Sciatic nerve (tissue), 2 donors: ENCODE measurements at regions not wholly inside any gene's neighbourhood (a gene's known extent, or its start where the extent isn't known, plus 50 kb on each side); places are given as distances from the start of the nearest gene placed in this dataset.
"Not testable (repeated sequence)": the region's sequence is repeated elsewhere in the genome, so short reads cannot be mapped to it uniquely, and the experiment has no call there.

Source experiments
- ATAC-seq: fragments of 200-7000 bp; cut with Tn5 transposase; one replicate; pipeline ENCODE4 v1.9.1; 2020; ENCODE audit warnings: mild to moderate bottlenecking, moderate library complexity
- DNase-seq: peaks from one replicate; pipeline ENCODE4 v3.0.0-alpha.2; 2020; ENCODE audit warnings: low spot score
- intact Hi-C: fragments of 100-400 bp; cut with DNase I; formaldehyde crosslinking; loops from one replicate; pipeline ENCODE4 v1.14.2; 2022
- donor health status: DM: no; HTN: no; CAD: no.
- donor health status: DM: no; HTN: no; CAD: no.

DNA sequence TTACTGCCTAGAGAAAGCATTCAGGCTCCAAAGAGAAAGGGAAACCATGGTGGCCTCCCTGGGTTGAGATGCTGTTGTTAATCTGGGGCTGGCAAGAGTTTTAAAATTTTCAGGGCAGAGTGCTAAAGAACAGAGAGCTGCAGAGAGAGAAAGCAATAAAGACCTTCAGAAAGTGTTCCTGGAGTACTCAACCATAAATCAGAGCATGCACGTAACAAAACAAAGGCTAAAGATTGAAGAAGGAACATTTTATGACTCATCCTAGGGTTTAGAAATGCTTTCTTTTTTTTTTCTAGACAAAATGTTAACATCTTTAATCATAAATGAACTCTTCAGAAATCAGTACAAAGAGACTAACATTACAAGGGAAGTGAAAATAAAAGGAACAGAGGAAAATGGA is 562.3 kb upstream of the NDST4 start:
- no peak for DNase-seq
- ATAC-seq, result no peak
- intact Hi-C loops, result no loop called here

DNA sequence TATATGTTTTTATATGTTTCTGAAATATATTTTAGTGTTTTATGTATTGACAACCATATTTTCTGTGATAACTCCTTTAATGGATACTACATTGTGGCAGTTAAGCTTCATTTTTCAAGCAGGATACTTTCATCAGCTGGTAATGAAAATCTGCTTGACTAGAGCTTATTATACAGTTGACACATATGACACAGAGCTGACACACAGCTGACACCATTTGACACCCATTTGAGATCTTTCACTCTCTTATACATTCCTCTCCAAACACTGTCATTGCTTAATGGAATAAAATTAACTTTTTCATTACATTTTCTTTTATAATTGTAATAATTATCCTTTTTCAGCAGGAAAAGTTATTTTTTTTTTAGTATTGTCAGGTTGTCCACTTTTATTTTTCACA is 561.1 kb upstream of the NDST4 start:
- no peak for DNase-seq
- ATAC-seq, result no peak
- intact Hi-C loops, result no loop called here

DNA sequence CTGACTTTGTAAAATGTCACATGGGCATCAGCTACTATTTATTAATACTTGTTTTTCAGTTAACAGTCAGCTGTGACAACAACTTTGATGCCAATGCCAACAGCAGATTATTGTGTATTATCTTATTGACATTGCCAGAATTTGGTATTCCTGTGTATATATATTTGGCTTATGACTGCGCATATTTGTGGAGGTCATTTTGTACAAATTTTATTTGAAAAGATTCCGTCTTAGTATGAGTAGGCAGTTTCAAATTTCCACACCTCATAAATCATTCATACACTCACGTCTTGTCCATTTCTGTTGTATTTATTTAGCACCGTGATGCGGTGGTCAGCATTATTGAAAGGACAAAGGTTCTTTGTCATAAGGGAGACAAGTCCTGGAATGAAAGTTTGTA is 558.2 kb upstream of the NDST4 start:
- ATAC-seq, result no peak
- no peak for DNase-seq
- intact Hi-C loops, result no loop called here

DNA sequence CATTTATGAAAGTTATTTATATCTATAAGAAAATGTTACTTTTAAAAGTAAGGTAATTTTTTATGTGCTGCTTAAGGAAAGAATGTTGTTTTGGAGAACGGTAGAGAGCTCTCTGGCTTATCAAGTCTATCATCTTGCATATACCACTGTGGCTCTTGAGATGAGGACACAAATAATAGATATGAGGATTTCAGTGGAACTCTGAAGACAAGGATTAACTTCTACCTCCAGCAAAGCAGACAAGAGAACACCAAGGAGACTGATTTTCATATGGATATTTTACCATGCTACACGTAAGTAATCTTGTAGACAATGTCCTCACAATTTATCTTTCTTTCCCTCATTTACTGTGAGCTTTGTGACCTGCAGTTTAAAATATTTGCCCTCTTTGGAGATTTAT is 557.5 kb upstream of the NDST4 start:
- ATAC-seq (no peak), DNase-seq (no peak)
- intact Hi-C loops, result no loop called here

DNA sequence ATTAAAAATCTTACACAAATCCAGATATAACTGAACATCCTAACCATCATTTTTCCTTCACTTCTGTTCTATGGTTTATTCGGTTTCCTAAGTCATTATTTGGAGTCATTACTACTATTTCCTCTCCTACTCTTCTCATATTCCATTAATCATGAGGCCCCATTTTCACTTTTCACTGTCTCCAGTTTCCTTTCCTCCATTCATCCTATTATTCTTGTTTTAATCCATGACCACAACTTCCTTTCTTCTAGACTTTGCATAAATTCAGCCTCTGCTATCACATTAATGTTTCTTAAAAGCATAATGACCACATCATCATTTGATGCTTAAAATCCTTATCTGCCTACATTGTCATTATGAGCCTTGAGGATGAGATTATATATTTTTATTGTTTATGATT is 555.0 kb upstream of the NDST4 start:
- intact Hi-C loops, result no loop called here
- ATAC-seq, result no peak
- no peak for DNase-seq

DNA sequence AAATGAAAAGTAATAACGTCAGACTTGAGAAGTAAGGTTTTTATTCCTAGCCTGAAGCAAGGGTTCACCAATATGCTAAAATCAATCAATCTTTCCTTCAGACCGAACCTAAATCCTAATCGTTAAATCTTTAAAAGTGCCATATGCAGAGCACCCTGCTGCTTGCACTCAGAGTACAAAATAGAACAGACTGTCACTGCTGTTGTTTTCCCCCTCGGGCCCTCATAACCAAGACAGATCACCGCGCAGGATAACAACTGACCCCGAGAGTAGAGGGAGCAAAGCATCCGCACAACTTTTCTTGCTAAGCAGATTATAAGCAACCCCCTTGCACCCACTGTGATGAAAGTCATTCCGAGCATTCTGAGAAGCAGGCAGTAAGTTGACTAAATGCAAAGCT is 550.9 kb upstream of the NDST4 start:
- no peak for DNase-seq
- no peak for ATAC-seq
- intact Hi-C loops, result loop anchor here (5.0 kb wide), 1 partner anchor 1357 kb away; no protein-coding TSS in a partner anchor

DNA sequence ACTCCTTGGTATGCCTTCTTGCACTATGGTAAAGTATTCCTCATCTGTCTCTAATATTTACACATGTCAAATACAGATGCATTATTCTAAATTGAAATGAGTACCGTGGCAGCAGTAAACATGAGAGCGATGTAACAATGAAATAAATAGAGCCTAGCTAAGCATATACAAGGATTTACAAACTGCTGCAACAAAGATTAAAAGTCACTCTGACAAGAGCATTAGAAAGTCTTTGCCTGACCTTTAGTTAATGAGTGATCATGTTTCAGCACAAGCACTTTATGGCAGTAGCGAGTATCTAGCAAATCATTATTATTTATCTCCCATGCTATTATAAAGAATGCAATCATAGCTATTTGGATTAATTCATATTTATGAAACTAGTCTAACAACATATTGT is 547.0 kb upstream of the NDST4 start:
- DNase-seq, result no peak
- intact Hi-C loops, result loop anchor here (5.0 kb wide), 1 partner anchor 1353 kb away; no protein-coding TSS in a partner anchor
- ATAC-seq, result no peak

DNA sequence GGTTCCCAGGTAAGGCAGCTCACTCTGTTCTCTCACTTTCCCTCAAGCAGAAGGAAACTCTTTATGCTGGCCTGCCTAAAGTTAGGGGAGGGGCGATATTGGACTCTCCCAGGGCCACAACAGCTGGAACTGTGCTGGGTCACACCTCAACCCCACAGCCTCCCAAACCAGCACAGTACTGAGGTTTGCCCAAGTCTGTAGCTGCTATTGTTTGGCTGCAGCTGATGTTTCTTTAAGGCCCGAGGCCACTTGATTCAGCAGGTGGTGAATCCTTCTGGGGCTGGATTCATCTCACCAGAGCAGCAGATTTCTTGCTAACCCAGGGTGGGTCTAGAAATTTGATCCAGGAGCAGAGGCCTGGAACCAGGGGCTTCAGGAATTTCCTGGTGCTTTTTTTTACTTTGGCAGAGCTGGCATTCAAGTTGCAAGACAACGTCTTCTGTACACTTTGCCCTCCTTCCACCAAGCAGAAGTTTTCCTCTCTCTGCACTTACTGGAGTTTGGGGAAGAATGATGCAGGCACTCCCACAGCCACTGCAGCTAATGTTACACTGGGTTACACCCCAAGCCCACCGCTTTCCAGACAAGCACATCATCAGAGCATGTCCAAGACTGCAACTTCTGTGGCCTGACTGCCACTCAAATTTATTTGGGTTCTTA is 544.7 kb upstream of the NDST4 start:
- intact Hi-C loops, result no loop called here
- ATAC-seq (no peak), DNase-seq (no peak)

DNA sequence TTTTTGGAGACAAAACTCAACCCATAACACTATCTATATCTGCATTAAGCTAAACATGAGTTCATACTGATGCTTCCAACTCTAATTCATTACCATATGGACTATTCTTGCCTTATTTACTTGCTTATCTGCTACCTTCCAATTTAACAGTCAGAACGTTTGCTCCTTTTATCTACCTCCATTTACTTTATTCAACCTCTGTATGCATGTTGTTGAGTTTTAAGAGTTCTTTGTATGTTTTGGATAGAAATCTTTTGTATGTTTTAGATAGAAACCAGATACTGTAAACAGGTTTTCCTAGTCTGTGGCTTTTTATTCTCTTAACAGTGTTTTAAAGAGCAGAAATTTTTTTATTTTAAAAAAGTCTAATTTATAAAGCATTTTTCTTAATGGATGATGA is 542.2 kb upstream of the NDST4 start:
- ATAC-seq, result no peak
- no peak for DNase-seq
- intact Hi-C loops, result no loop called here

DNA sequence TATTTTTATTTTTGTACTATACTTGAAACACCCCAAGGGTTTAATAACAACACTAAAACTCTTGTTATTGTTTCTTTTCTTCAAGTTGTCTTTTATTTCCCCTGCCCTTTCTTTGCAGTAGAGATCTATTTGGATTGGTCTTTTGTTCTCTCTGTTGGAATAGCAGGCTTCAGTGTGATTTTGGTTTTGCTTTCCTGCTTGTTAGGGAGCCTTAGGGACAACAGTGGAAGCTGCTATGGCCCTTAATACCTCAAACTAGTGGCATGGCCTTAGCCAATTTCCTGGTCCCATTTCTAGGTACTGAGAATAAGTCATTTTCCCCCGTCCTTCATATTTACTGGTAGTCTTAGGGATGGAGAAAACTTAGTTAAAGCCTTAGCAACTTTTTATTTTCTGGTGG is 535.4 kb upstream of the NDST4 start:
- intact Hi-C loops, result no loop called here
- no peak for ATAC-seq
- no peak for DNase-seq

DNA sequence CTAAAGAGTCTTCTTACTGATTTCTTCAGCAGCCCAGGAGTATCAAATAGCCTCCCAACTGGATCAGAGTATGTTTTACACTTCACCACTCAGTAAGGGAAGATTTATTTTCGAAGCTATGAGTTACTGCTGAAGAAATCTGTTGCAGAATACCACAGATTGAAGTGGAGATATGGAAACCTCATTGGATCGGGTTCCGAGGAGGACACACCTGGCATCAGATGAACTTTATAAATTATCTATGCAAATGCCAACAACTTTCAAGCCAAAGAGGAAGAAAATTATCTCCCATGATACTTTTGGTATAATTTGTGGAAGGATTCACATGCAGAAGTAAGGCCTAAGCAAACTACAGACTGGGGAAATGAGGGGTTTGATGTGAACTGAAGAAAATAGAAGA is 515.9 kb upstream of the NDST4 start:
- DNase-seq, result no peak
- no peak for ATAC-seq
- intact Hi-C loops, result no loop called here

DNA sequence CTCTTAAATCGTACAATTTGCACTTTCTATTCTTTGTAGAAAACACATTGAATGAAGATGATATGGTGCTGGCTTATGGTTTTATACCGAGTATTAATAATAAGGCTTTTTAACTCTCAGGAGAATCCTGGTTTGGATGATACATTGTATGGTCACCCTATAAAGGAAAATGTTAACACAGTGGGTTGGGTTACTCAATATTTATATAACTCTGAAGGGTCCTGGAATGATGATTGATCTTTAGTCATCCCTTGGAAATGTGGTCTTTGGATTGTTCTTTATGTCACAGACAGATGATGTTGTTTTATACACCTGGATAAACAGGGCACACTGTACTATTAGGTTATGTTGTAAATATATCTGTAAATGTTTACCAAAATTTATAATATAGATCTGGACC is 496.2 kb upstream of the NDST4 start:
- intact Hi-C loops, result no loop called here
- DNase-seq (no peak), ATAC-seq (no peak)

DNA sequence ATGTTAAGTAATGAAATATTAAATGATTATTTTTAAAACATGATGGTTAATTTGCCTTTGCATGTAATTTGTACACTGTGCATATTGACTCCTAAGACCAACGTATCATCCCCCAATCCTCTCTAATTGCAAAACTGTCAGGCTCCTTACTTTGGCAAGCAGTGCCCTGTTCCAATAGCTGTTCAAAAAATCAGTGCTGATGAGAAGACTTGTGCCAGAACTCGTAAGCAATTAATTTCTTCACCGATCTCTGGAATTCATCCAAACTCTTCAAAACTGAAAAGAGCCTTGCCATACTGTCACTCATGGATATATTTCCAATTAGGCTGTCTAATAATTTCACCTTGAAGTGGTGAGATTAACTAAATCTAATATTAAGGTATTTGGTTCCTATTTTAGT is 493.9 kb upstream of the NDST4 start:
- no peak for DNase-seq
- intact Hi-C loops, result no loop called here
- ATAC-seq, result no peak

DNA sequence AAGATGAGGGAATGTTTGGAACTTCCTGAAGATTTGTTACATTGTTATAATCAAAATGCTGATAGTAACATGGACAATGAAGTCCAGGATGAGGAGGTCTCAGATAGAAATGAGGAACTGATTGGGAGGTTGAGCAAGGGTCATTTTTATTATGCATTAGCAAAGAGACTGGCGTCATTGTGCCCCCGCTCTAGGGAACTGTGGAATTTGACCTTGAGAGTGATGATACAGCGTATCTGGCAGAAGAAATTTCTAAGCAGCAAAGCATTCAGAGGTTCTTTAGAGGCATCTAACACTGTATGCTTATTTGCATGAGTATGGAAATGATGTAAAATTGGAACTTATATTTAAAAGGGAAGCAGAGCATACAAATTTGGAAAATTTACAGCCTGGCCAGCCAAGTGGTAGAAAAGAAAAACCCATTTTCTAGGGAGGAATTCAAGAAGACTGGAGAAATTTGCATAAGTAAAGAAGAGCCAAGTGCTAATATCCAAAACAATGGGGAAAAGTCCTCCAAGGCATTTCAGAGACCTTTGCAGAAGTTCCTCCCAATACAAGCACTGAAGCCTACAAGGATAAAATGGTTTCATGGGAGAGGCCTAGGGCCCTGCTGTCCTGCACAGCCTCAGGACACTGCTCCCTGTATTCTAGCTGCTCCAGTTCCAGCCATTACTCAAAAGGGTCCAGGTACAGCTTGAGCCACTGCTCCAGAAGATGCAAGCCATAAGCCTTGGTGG is 483.0 kb upstream of the NDST4 start:
- intact Hi-C loops, result no loop called here
- DNase-seq (no peak), ATAC-seq (no peak)

DNA sequence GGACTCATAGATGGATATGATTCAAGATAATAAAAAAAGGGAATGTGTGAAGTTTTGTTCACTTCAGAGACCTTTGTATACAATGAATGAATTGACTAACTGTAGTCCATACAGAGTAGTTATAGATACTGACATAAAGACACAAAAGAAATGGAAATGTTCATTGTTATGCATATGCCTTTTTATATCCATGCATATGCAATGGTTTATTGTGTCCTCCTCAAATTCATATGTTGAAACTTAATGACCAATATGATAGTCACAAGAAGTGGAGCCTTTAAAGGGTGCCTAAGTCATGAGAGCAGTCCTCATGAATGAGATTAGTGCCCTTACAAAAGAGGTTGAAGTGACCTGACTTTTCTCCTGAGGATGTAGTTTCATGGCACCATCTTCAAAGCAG is 467.5 kb upstream of the NDST4 start:
- ATAC-seq, result no peak
- DNase-seq, result no peak
- intact Hi-C loops, result no loop called here

DNA sequence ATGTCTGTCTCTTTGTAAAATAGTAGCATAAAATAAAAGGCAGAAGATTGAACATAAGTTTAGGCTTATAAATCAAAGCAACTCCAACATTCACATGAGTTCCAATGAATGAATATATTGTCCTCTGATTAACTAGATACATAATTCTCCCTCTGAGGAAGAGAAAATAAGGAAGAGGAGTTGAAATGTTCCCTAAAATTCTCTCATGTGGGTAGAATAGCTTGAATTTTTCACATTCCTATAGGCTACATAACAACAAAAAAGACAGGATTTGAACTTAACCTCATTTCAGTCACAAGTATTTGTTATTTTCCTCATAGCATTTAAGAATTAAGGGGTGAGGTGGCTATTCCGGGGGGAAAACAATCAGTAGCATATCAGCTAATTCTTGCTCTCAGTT is 462.4 kb upstream of the NDST4 start:
- ATAC-seq (no peak), DNase-seq (no peak)
- intact Hi-C loops, result no loop called here

DNA sequence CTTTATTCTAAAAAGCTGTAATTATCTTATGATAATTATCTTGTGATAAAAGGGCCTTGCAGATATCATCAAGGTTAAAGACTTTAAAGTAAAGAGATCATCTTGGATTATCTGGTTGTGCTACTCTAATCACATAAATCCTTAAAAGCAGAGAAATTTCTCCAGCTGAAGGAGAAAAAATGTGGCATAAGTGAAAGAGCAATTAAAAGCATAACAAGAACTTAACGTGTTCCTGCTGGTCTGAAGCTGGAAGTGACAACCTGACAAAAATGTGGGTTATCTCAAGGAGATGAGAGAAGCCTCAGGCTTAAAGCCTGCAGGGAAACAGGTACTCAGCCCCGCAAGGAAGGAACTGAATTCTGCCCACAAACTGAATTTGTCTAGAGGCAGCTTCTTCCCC is 449.1 kb upstream of the NDST4 start:
- no peak for DNase-seq
- ATAC-seq, result no peak
- intact Hi-C loops, result no loop called here

DNA sequence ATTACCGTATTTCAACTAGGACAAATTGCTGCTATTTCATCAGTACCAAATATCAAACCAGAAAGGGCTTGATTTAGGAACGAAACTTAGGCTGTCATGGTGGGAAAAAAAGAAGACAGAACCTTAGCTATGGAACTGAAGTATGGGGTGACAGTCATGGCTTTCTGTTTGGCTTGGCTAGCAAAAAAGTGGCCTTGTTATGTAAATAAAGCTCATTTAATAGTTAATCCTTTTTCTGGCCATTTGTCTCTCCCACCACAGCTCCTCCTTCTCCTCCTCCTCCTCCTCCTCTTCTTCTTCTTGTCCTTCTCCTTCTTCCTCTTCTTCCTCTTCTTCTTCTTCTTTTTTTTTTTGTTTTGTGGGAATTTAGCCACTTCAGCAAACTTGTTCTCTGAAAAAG is 434.7 kb upstream of the NDST4 start:
- ATAC-seq (no peak), DNase-seq (no peak)
- intact Hi-C loops, result no loop called here

DNA sequence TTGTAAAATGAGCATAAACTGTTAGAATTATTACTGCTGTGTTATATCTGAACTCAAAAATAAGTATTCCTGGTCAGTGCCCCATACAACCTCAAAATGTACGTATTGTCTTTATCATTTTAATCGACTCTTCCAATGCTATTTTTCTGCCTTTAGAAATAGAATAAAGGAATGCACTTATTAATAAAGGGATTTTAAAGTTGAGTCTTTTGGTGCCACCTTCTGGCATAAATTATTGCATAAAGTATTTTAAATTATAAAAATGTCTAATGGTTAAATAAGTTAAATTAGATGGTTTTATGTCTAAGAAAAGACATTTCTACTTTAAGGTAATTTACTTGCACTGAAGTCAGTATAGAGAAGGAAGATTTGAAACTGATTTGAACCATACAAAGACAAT is 424.0 kb upstream of the NDST4 start:
- ATAC-seq, result no peak
- no peak for DNase-seq
- intact Hi-C loops, result no loop called here

DNA sequence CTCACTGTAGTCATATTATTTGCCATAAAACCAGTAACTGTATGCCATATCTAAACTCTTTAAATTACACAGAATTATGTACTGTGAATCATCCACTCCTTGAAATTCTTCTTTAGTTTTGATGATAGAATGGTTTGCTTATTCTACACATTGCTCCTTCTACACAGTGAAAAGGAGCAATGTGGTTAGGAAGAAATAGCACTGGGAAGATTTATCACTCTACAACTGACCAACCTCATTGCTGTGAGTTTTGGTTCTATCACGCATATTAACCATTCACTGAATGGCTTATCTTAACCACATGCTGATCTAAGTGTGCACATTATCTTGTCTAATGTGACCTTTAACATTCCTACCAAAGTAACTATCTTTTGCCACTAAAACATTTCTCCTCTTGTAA is 415.7 kb upstream of the NDST4 start:
- intact Hi-C loops, result no loop called here
- ATAC-seq (no peak), DNase-seq (no peak)

DNA sequence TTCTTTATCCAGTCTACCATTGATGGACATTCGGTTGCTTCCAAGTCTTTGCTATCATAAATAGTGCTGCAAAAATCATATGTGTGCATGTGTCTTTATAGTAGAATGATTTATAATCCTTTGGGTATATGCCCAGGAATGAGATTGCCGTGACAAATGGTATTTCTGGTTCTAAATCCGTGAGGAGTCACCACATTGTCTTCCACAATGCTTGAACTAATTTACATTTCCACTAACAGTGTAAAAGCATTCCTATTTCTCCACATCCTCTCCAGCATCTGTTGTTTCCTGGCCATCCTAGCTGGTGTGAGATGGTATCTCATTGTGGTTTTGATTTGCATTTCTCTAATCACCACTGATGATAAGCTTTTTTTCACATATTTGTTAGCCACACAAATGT is 406.1 kb upstream of the NDST4 start:
- intact Hi-C loops, ATAC-seq, DNase-seq: not testable (repeated sequence)
